Subcutaneous abdominal adipose tissue (tissue), 5 donors: ENCODE measurements at regions not wholly inside any gene's neighbourhood (a gene's known extent, or its start where the extent isn't known, plus 50 kb on each side); places are given as distances from the start of the nearest gene placed in this dataset.

Experiments used
- H3K27ac ChIP-seq: one replicate; pipeline ENCODE4 v1.7.0; 2013; ENCODE audit warnings: low read depth, mild to moderate bottlenecking, inconsistent platforms, low read length, moderate library complexity
- H3K27me3 ChIP-seq, 5 donors: one replicate each; pipeline ENCODE4 v1.7.0; 2013; ENCODE audit warnings: low read length in 5 of 5, inconsistent platforms in 1 of 5; ENCODE audit not compliant: control insufficient read depth in 5 of 5, insufficient read depth in 4 of 5
- H3K36me3 ChIP-seq, 5 donors: one replicate each; pipeline ENCODE4 v1.7.0; 2013; ENCODE audit warnings: low read length in 5 of 5; ENCODE audit not compliant: control insufficient read depth in 5 of 5, insufficient read depth in 5 of 5
- H3K4me1 ChIP-seq, 5 donors: one replicate each; pipeline ENCODE4 v1.7.0; 2013; ENCODE audit warnings: low read length in 5 of 5, mild to moderate bottlenecking in 3 of 5, moderate library complexity in 1 of 5; ENCODE audit not compliant: control insufficient read depth in 5 of 5, insufficient read depth in 5 of 5
- H3K4me3 ChIP-seq, 5 donors: one replicate each; pipeline ENCODE4 v1.7.0; 2013; ENCODE audit warnings: low read length in 5 of 5, low read depth in 1 of 5
- H3K9ac ChIP-seq, 5 donors: one replicate each; pipeline ENCODE4 v1.7.0; 2013; ENCODE audit warnings: low read length in 5 of 5, mild to moderate bottlenecking in 4 of 5, moderate library complexity in 3 of 5
- H3K9me3 ChIP-seq, 5 donors: one replicate each; pipeline ENCODE4 v1.7.0; 2013; ENCODE audit warnings: low read length in 5 of 5; ENCODE audit not compliant: control insufficient read depth in 5 of 5
- donor health status: healthy.
- donor health status: healthy.
- donor health status: healthy.
- donor health status: healthy.
- donor health status: healthy.

DNA sequence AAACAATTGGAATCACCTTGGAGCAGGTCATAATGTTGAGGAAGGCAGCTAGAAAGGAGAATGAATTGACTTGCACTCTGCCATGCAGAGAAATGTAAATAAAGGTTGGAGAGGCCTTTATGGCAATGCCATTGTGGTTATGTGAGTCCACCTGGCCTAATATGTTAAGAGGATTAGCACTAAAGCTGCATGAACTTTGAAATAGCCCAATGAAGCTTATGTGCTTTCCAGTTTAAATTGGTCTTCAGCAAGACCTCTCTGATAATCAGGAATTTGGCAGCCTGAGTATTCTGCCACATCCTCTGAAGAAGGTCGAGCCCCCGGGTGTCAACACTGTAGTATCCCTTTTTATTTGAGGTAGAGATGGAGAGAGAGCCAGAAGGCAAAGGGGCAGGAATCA lies 464.9 kb downstream of the CDH2 start:
- peaks cover 0 to 8% (median 2%) of the 10 kb centered on the region in 5 donors for H3K9me3 ChIP-seq
- H3K27ac ChIP-seq, result no peak overlapping the region
- no peaks in the 10 kb centered on the region for H3K4me1 ChIP-seq
- H3K27me3 ChIP-seq, result no peaks in the 10 kb centered on the region
- H3K9ac ChIP-seq, result no peak overlapping the region
- no peaks in the 10 kb centered on the region for H3K36me3 ChIP-seq
- no peak overlapping the region for H3K4me3 ChIP-seq

DNA sequence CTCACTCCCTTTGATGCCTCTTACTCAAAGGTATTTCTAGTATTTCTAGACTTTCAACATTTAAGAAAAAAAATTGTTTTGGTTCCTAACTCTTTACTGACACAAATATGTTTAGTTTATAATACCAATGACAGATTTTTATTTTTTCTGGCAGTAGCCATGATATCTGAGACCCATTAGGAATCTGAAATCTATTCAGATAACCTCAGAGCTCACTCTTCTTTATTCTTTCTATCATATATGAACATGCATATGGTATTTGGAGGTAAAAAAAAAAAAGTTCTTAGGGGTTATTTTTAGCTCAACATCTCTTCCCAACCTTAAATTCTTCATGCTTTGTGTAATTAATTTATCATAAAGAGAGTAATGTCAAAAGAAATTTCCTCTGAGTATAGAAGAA lies 465.5 kb downstream of the CDH2 start:
- peaks cover 0 to 8% (median 2%) of the 10 kb centered on the region in 5 donors for H3K9me3 ChIP-seq
- H3K27me3 ChIP-seq, result no peaks in the 10 kb centered on the region
- no peak overlapping the region for H3K27ac ChIP-seq
- no peak overlapping the region for H3K4me3 ChIP-seq
- H3K4me1 ChIP-seq, result no peaks in the 10 kb centered on the region
- no peak overlapping the region for H3K9ac ChIP-seq
- no peaks in the 10 kb centered on the region for H3K36me3 ChIP-seq

DNA sequence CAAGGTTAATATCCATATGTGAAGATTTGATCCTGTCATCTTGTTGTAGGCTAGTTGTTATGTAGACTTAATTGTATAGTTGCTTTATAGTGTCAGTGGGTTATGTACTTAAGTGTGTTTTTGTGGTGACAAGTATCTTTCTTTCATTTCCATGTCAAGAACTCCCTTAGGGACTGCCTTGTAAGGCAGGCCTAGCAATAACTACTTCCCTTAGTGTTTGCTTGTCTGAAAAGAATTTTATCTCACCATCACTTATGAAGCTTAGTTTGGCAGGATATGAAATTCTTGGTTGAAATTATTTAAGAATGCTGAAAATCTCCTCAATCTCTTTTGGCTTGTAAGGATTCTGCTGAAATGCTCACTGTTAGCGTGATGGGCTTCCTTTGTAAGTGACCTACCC lies 467.6 kb downstream of the CDH2 start:
- Histone ChIP-seq H3K36me3 (no peaks in the 10 kb centered on the region), H3K27ac (no peak overlapping the region), H3K4me3 (no peak overlapping the region), H3K4me1 (no peaks in the 10 kb centered on the region), H3K27me3 (no peaks in the 10 kb centered on the region), H3K9me3 (peaks cover 0 to 6% (median 2%) of the 10 kb centered on the region in 5 donors), H3K9ac (no peak overlapping the region)

DNA sequence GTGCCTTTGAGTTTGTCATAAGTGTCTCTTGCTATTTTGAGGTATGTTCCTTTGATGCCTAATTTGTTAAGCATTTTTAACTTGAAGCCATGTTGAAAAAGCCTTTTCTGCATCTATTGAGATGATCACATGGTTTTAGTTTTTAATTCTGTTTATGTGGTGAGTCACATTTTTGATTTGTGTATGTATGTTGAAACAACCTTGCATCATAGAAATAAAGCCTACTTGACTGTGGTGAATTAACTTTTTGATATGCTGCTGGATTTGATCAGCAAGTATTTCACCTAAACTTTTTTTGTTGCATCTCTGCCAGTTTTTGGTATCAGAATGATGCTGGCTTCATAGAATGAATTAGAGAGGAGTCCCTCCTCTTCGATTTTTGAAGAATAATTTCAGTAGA lies 469.7 kb downstream of the CDH2 start:
- Histone ChIP-seq H3K27me3 (no peaks in the 10 kb centered on the region), H3K9ac (no peak overlapping the region), H3K4me1 (no peaks in the 10 kb centered on the region), H3K4me3 (no peak overlapping the region), H3K36me3 (no peaks in the 10 kb centered on the region), H3K9me3 (peaks cover 0 to 6% (median 2%) of the 10 kb centered on the region in 5 donors), H3K27ac (no peak overlapping the region)

DNA sequence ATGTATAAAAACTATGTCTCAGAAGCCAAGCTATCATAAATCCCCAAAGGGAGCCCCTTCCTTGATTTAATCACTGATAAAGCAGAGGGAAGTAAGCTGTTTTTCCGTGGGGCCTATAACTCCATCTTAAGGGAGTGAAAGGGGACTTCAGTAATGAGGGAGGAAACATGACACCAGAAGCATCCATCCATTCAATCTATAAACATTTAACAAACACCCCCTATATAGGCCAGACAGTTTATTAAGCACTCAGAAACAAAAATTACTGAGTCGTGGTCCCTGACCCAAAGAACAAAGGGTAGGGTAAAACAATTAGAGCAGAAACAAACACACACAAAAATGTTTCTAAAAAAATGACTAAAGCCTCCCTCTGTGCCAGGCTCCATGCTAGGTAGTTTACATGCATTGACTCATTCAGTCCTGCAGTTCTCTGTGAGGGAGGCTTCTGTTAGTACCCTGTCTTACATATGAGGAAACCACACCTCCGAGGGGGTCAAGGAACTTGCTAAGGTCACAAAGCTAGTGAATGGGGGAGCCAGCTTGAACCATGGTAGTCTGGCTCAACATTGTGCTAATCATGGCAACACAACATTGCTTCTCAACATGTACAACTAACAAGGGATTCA lies 472.1 kb downstream of the CDH2 start:
- Histone ChIP-seq H3K4me1 (no peaks in the 10 kb centered on the region), H3K4me3 (no peak overlapping the region), H3K9ac (no peak overlapping the region), H3K36me3 (no peaks in the 10 kb centered on the region), H3K9me3 (peaks cover 0 to 6% (median 2%) of the 10 kb centered on the region in 5 donors), H3K27me3 (no peaks in the 10 kb centered on the region), H3K27ac (no peak overlapping the region)

DNA sequence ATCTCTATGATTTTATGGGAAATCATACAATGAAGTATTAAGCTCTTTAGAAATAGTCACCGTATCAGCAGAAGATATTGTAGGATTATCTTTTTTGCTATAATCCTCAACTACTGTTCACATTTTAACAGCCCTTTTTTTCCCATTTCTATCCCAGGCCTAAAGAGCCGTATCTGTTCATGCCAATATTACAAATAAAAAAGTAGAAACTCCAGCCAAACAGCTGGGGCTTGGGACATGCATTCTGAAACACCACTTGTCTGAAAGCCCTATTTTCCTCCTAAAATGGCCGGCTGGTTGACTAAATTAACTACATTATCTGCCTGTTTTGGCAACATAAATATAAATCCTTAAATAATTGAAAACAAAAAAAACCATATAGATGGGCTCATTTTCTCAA lies 477.8 kb downstream of the CDH2 start:
- Histone ChIP-seq H3K27ac (no peak overlapping the region), H3K27me3 (no peaks in the 10 kb centered on the region), H3K4me3 (no peak overlapping the region), H3K9ac (no peak overlapping the region), H3K9me3 (no peaks in the 10 kb centered on the region), H3K4me1 (no peaks in the 10 kb centered on the region), H3K36me3 (no peaks in the 10 kb centered on the region)

DNA sequence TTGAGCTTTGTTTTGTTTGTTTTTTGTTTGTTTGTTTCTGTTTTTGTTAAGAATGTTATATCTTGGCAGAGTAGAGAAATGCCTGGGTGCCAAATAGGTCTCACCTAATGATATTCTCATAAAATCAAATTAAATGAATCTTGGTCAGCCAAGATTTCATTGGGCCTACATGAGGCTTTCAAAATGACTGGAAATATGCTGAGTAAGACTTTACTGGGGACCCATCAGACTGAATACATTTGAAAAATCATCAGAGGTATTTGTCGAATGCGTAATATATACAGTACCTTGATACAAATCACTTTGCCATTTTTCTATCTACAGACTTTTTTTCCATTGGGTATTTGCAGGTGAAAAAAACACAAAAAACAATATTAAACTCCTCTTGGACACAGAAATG lies 480.8 kb downstream of the CDH2 start:
- no peaks in the 10 kb centered on the region for H3K4me1 ChIP-seq
- H3K9me3 ChIP-seq, result no peaks in the 10 kb centered on the region
- no peaks in the 10 kb centered on the region for H3K36me3 ChIP-seq
- H3K4me3 ChIP-seq, result no peak overlapping the region
- H3K27me3 ChIP-seq, result no peaks in the 10 kb centered on the region
- H3K9ac ChIP-seq, result no peak overlapping the region
- no peak overlapping the region for H3K27ac ChIP-seq

DNA sequence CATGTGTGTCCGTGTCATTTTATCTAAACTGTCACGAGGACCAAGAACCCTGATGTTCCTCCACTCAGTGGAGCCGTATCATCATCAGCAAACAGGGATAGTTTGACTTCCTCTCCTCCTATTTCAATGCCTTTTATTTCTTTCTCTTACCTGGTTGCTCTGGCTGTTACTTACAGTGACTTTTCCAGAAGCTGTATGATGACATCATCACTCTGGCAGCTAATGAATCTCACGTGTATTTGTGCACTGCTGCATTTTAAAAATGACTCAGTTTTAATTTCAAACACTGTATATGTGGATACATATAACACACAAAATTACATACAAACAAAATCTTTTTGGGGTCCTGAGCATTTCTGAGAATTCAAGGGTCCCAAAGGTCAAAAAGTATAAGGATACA lies 481.4 kb downstream of the CDH2 start:
- H3K27ac ChIP-seq, result no peak overlapping the region
- no peaks in the 10 kb centered on the region for H3K36me3 ChIP-seq
- H3K27me3 ChIP-seq, result no peaks in the 10 kb centered on the region
- no peak overlapping the region for H3K9ac ChIP-seq
- H3K4me3 ChIP-seq, result no peak overlapping the region
- no peaks in the 10 kb centered on the region for H3K4me1 ChIP-seq
- no peaks in the 10 kb centered on the region for H3K9me3 ChIP-seq

DNA sequence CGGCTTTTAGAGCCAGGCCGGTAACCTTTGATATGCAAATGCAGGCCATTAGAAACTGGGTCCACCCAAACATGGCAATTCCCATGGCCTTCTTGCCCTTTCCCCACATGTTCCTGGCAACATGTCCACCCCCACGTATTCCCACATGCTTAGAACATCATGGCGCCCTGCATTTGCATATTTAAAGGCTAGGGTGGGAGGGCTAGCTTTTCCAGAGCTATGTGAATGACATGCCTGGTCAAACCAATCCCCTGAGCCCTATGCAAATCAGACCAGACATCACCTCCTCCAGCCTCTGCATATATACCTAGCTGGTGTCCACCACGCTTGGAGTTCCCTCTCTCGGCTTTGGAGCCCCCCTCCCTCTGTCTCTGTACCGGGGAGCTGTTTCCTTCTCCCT lies 481.9 kb downstream of the CDH2 start:
- no peaks in the 10 kb centered on the region for H3K4me1 ChIP-seq
- no peak overlapping the region for H3K9ac ChIP-seq
- H3K27me3 ChIP-seq, result no peaks in the 10 kb centered on the region
- no peak overlapping the region for H3K4me3 ChIP-seq
- H3K27ac ChIP-seq, result no peak overlapping the region
- H3K36me3 ChIP-seq, result no peaks in the 10 kb centered on the region
- no peaks in the 10 kb centered on the region for H3K9me3 ChIP-seq

DNA sequence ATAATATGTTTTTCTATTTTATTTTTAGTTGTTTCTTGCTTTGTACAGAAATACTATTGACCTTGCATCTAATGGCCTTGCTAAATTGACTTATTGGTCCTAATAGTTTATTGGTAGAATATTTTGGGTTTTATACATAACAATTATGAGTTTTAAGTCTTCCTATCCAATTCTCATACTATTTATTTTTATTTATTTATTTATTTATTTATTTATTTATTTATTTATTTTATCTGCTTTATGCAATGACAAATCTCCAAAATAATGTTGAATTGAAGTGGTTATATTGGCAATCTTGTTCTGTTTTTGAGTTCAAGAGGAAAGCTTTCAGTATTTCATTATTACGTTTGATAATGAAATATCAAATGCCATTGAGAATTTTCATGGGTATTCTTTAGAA lies 488.3 kb downstream of the CDH2 start:
- Histone ChIP-seq H3K9me3 (peaks cover 0 to 5% (median 5%) of the 10 kb centered on the region in 5 donors), H3K9ac (no peak overlapping the region), H3K27ac (no peak overlapping the region), H3K4me3 (no peak overlapping the region), H3K27me3 (no peaks in the 10 kb centered on the region), H3K4me1 (no peaks in the 10 kb centered on the region), H3K36me3 (no peaks in the 10 kb centered on the region)
